CD14-positive monocyte (primary cell): ENCODE measurements at regions not wholly inside any gene's neighbourhood (a gene's known extent, or its start where the extent isn't known, plus 50 kb on each side); places are given as distances from the start of the nearest gene placed in this dataset.

Experiments
- DNase-seq, 3 donors: peaks; one replicate each; pipeline ENCODE4 v3.0.0-alpha.2; 2011 to 2022
- H2AFZ ChIP-seq: 2 replicates; pipeline ENCODE4 v1.6.0; 2012; ENCODE audit warnings: mild to moderate bottlenecking, low read depth, low read length, inconsistent platforms; ENCODE audit not compliant: insufficient read depth, poor library complexity, severe bottlenecking
- H3K27ac ChIP-seq, 2 donors: 1 replicate in 1 of 2; 2 replicates in 1 of 2; pipeline ENCODE4 v1.5.1; 2012 to 2013; ENCODE audit warnings: low read length in 2 of 2, control low read depth in 1 of 2, inconsistent platforms in 1 of 2, low read depth in 1 of 2, mild to moderate bottlenecking in 1 of 2
- H3K27me3 ChIP-seq, 2 donors: one replicate each; pipeline versions ENCODE4 v1.6.0 to v1.6.1; 2011 to 2013; ENCODE audit warnings: low read length in 2 of 2; ENCODE audit not compliant: control insufficient read depth in 2 of 2, insufficient read depth in 2 of 2
- H3K36me3 ChIP-seq, 2 donors: replicated peaks in 1 of 2; 1 replicate in 1 of 2; 2 replicates in 1 of 2; pipeline versions ENCODE4 v1.5.1 to v1.6.1; 2012 to 2013; ENCODE audit warnings: low read length in 2 of 2, control low read depth in 1 of 2, inconsistent platforms in 1 of 2, mild to moderate bottlenecking in 1 of 2; ENCODE audit not compliant: insufficient read depth in 2 of 2, control insufficient read depth in 1 of 2
- H3K4me1 ChIP-seq, 2 donors: 1 replicate in 1 of 2; 2 replicates in 1 of 2; pipeline versions ENCODE4 v1.5.1 to v1.6.1; 2012 to 2013; ENCODE audit warnings: low read length in 2 of 2, control low read depth in 1 of 2, inconsistent platforms in 1 of 2, mild to moderate bottlenecking in 1 of 2, moderate library complexity in 1 of 2; ENCODE audit not compliant: insufficient read depth in 2 of 2, control insufficient read depth in 1 of 2
- H3K4me2 ChIP-seq: replicated peaks from 2 replicates; pipeline ENCODE3; 2012; ENCODE audit warnings: low read length, moderate library complexity, mild to moderate bottlenecking; ENCODE audit not compliant: poor library complexity, severe bottlenecking; ENCODE audit errors: extremely low read depth
- H3K4me3 ChIP-seq, 3 experiments: fragments of 200-600 bp in 1 of 3; sonication (generic) in 1 of 3; replicated peaks in 1 of 3; 1 replicate in 2 of 3; 2 replicates in 1 of 3; pipeline ENCODE4 v1.5.1; 2011 to 2013; ENCODE audit warnings: low read length in 3 of 3, mild to moderate bottlenecking in 3 of 3, control low read depth in 2 of 3, low read depth in 2 of 3, inconsistent platforms in 1 of 3, moderate library complexity in 1 of 3
- H3K79me2 ChIP-seq: 2 replicates; pipeline ENCODE4 v1.6.0; 2012; ENCODE audit warnings: mild to moderate bottlenecking, control low read depth, inconsistent platforms, low read length, moderate library complexity; ENCODE audit not compliant: insufficient read depth
- H3K9ac ChIP-seq: 2 replicates; pipeline ENCODE4 v1.6.0; 2017; ENCODE audit warnings: low read length, mild to moderate bottlenecking; ENCODE audit not compliant: insufficient read depth, poor library complexity, severe bottlenecking
- H3K9me3 ChIP-seq, 2 donors: replicated peaks in 1 of 2; 1 replicate in 1 of 2; 2 replicates in 1 of 2; pipeline versions ENCODE4 v1.5.1 to v1.6.1; 2012 to 2013; ENCODE audit warnings: low read length in 2 of 2, control low read depth in 1 of 2; ENCODE audit not compliant: control insufficient read depth in 1 of 2, insufficient read depth in 1 of 2
- H4K20me1 ChIP-seq: 2 replicates; pipeline ENCODE4 v1.6.0; 2012; ENCODE audit warnings: mild to moderate bottlenecking, low read length, control low read depth, moderate library complexity; ENCODE audit not compliant: insufficient read depth
- H3K27ac Mint-ChIP-seq, 7 donors: one replicate each; pipeline ENCODE4 v1.8.0; 2020; ENCODE audit warnings: mild to moderate bottlenecking in 7 of 7, mixed read lengths in 7 of 7, moderate library complexity in 6 of 7, inconsistent platforms in 2 of 7
- H3K27me3 Mint-ChIP-seq, 3 donors: one replicate each; pipeline ENCODE4 v1.8.0; 2021 to 2022; ENCODE audit warnings: low read depth in 3 of 3, mild to moderate bottlenecking in 3 of 3, mixed read lengths in 3 of 3, moderate library complexity in 3 of 3, inconsistent platforms in 1 of 3
- H3K36me3 Mint-ChIP-seq, 2 donors: one replicate each; pipeline ENCODE4 v1.8.0; 2020; ENCODE audit warnings: mixed read lengths in 2 of 2, inconsistent platforms in 1 of 2, mild to moderate bottlenecking in 1 of 2
- H3K4me1 Mint-ChIP-seq: one replicate; pipeline ENCODE4 v1.8.0; 2020; ENCODE audit warnings: mild to moderate bottlenecking, mixed read lengths
- H3K4me3 Mint-ChIP-seq, 2 donors: one replicate each; pipeline ENCODE4 v1.8.0; 2020; ENCODE audit warnings: mild to moderate bottlenecking in 2 of 2, mixed read lengths in 2 of 2, moderate library complexity in 1 of 2
- H3K9me3 Mint-ChIP-seq, 7 donors: one replicate each; pipeline ENCODE4 v1.8.0; 2020 to 2022; ENCODE audit warnings: mixed read lengths in 7 of 7, mild to moderate bottlenecking in 6 of 7, moderate library complexity in 6 of 7, inconsistent platforms in 2 of 7
- CTCF ChIP-seq: fragments of 200-600 bp; IDR thresholded peaks from one replicate; pipeline ENCODE4 v1.8.0; 2022; ENCODE audit warnings: antibody characterized with exemption, mild to moderate bottlenecking
- WGBS: methylation state at CpG from one replicate; pipeline ENCODE4 v1.1.5; 2013; ENCODE audit warnings: missing lambda C conversion rate; ENCODE audit not compliant: insufficient coverage; 5-methylcytosine and 5-hydroxymethylcytosine counted together
- intact Hi-C, 2 donors: fragments of 100-400 bp; cut with micrococcal nuclease; formaldehyde crosslinking; loops; one replicate each; pipeline versions ENCODE4 v1.15.0 to v1.15.1; 2023

GRCh38 chr5:91691592-91691991 lies 308.5 kb upstream of the ARRDC3 start:
- Mint-ChIP-seq H3K27ac (no peak overlapping the region), H3K36me3 (no peaks in the 10 kb centered on the region), H3K4me3 (no peak overlapping the region), H3K4me1 (no peaks in the 10 kb centered on the region), H3K9me3 (peaks cover 2 to 18% (median 8%) of the 10 kb centered on the region in 7 donors), H3K27me3 (peaks cover 0 to 1% (median 0%) of the 10 kb centered on the region in 3 donors)
- H3K4me3 ChIP-seq = no peak overlapping the region
- no peak overlapping the region for H2AFZ ChIP-seq
- H3K9ac ChIP-seq = no peak overlapping the region
- no peaks in the 10 kb centered on the region for H3K4me1 ChIP-seq
- no peak for DNase-seq
- intact Hi-C loops = no loop called here
- H3K27ac ChIP-seq = no peak overlapping the region
- H3K27me3 ChIP-seq = no peaks in the 10 kb centered on the region
- no peaks in the 10 kb centered on the region for H3K79me2 ChIP-seq
- no peaks in the 10 kb centered on the region for H3K36me3 ChIP-seq
- peaks cover 5 to 12% of the 10 kb centered on the region in 2 donors for H3K9me3 ChIP-seq
- TF ChIP-seq CTCF = no peak
- H3K4me2 ChIP-seq = no peak overlapping the region
- 93% methylated on average over 2 of the region's 2 CpGs for WGBS
- no peaks in the 10 kb centered on the region for H4K20me1 ChIP-seq

- no peak overlapping the region for H3K4me3 ChIP-seq
- no peak overlapping the region for H3K9ac ChIP-seq
- Mint-ChIP-seq H3K36me3 (no peaks in the 10 kb centered on the region), H3K9me3 (peaks cover 2 to 14% (median 8%) of the 10 kb centered on the region in 7 donors), H3K4me1 (no peaks in the 10 kb centered on the region), H3K27me3 (peaks cover 0 to 1% (median 0%) of the 10 kb centered on the region in 3 donors), H3K27ac (no peak overlapping the region), H3K4me3 (no peak overlapping the region)
- intact Hi-C loops = no loop called here
- H3K27ac ChIP-seq = no peak overlapping the region
- no peak overlapping the region for H2AFZ ChIP-seq
- peaks cover 5 to 12% of the 10 kb centered on the region in 2 donors for H3K9me3 ChIP-seq
- no peak for TF ChIP-seq CTCF
- 17% methylated on average over 1 of the region's 3 CpGs for WGBS
- H3K36me3 ChIP-seq = no peaks in the 10 kb centered on the region
- H3K79me2 ChIP-seq = no peaks in the 10 kb centered on the region
- no peaks in the 10 kb centered on the region for H3K27me3 ChIP-seq
- no peaks in the 10 kb centered on the region for H4K20me1 ChIP-seq
- DNase-seq = no peak
- no peaks in the 10 kb centered on the region for H3K4me1 ChIP-seq
- H3K4me2 ChIP-seq = no peak overlapping the region
Observed at GRCh38 chr5:91690921-91691320, 307.8 kb upstream of the ARRDC3 start.
